Stimulated activated naive CD8-positive, alpha-beta T cell treated with anti-CD3 and anti-CD28 coated beads, Interleukin-15, Interleukin-2, amounts not matched to agents 100 U/mL and 50 U/mL, for 24 hours (primary cell): ENCODE measurements at regions not wholly inside any gene's neighbourhood (a gene's known extent, or its start where the extent isn't known, plus 50 kb on each side); places are given as distances from the start of the nearest gene placed in this dataset.
"Not testable (repeated sequence)": the region's sequence is repeated elsewhere in the genome, so short reads cannot be mapped to it uniquely, and the experiment has no call there.

Source experiments
- ATAC-seq: fragments of 150-1000 bp; cut with Tn5 transposase; one replicate; pipeline ENCODE4 v1.10.0; 2021
- DNase-seq: peaks from one replicate; pipeline ENCODE4 v3.0.0; 2021

DNA sequence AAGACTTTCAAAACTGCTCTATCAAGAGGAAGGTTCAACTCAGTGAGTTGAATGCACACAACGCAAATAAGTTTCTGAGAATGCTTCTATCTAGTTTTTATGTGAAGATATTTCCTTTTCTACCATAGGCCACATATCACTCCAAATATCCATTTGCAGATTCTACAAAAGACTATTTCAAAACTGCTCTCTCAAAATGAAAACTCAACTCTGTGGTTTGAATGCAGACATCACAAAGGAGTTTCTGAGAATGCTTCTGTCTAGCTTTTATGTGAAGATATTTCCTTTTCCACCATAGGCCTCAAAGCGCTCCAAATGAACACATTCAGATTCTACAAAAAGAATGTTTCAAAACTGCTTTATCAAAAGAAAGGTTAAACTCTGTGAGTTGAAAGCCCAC is 1093.1 kb upstream of the DEFB115 start:
- not testable (repeated sequence) for DNase-seq, ATAC-seq

GRCh38 chr20:30167540-30167939 is 1089.9 kb upstream of the DEFB115 start:
- ATAC-seq (no peak), DNase-seq (no peak)

DNA sequence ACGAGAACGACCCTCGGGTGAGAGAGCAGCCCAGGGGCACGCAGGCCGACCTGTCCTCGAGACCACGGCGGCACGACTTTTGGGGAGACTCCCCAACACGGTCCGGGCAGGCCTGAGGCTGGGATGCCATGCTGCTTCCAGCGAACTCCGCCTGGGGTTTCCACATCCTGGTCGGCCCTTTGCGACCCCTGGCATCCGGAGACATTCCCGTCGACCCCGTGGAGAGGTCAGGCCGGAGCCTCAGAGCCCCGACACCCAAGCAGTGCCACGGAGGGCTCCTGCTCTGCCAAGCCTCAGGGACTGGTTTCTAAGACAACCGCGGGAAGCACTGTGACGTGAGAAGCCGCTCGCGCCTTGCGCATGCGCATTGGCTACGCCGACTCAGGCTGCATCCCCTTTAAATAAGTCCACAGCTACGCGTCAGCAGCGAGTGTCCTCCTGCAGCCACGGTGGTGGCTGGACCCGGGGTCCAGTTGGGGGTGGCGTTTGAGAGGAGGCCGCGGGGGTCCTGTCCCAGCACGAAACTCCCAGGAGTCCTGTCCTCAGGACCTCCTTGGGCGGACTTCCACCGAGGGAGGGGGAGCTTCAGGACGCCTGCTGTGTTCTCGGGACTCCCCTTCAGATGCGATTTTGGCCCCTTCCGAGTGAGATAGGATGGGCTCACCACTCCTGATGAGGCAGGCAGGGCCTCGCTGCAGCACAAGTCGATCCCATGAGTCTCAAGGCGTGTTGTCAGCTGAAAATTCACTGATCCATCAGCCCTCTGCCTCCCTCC is 1089.3 kb upstream of the DEFB115 start:
- DNase-seq (peak; percentile 7), ATAC-seq (no peak)

DNA sequence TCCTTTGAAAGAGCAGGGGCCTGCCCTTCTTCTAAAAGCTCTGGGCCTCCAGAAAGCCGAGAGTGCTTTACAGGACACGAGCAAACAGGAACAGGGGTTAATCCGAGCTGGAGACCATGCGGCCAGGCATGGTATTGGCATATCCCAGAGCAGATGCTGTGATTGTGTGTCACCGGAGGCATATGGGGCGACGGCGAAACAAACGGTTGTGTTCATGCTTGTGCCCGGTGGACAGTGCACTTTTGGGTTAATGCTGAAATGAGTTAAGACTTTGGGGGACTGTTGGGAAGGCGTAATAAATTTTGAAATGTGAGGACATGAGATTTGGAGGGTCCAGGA is 1088.7 kb upstream of the DEFB115 start:
- no peak for ATAC-seq
- DNase-seq, result no peak

DNA sequence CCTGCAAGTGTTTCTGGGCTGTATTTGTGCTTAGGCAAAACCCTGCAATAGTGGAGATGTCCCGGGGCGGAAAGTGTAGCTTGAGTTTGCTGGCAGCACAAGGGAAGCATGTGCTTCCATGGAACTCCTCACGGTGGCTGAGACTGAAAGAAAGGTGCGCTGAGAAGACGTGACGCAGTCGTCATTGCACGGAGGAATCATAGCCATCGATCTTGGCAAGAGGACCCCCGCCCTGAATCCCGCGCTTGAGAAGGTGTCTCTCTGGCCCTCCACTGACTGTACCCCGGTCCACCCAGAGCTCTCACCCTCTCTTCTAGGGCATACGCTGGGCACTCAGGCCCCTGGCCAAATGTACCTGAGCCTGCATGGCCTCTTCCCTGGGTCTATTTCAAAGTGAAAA is 1081.8 kb upstream of the DEFB115 start:
- no peak for ATAC-seq
- no peak for DNase-seq

DNA sequence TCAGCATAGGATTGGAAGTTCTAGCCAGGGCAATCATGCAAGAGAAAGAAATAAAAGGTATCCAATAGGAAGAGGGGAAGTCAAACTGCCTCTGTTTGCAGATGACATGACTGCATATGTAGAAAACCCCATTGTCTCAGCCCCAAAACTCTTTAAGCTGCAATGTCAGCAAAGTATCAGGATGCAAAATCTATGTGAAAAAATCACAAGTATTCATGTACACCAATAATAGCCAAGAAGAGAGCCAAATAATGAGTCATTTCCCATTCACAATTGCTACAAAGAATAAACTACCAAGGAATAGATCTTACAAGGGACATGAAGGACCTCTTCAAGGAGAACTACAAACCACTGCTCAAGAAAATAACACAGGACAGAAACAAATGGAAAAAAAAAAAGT is 1074.3 kb upstream of the DEFB115 start:
- ATAC-seq, DNase-seq: not testable (repeated sequence)

- DNase-seq, ATAC-seq: not testable (repeated sequence)
These were observed 1065.7 kb upstream of the DEFB115 start for GRCh38 chr20:30191785-30192184.

- not testable (repeated sequence) for DNase-seq, ATAC-seq
These were observed 1023.0 kb upstream of the DEFB115 start for GRCh38 chr20:30234477-30234876.

DNA sequence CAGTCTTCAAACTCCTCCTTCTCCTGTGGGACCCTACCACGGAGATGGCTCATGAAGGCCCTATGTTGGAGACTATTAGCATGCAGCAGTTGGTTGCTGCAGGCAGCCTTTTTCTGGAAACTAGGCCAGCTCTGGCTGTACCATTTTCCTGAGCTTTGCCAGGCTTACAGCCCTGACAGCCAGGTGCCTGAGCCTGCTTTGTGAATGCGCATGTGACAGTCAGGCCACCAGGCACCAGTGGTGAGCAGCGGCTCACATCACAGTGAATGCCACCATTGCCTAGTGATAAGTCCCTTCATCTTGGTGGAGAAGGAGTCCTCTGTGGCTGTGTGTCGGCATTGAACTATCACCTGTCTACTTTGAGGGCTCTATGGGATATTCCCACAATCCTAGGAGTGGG is 982.4 kb upstream of the DEFB115 start:
- not testable (repeated sequence) for ATAC-seq, DNase-seq

DNA sequence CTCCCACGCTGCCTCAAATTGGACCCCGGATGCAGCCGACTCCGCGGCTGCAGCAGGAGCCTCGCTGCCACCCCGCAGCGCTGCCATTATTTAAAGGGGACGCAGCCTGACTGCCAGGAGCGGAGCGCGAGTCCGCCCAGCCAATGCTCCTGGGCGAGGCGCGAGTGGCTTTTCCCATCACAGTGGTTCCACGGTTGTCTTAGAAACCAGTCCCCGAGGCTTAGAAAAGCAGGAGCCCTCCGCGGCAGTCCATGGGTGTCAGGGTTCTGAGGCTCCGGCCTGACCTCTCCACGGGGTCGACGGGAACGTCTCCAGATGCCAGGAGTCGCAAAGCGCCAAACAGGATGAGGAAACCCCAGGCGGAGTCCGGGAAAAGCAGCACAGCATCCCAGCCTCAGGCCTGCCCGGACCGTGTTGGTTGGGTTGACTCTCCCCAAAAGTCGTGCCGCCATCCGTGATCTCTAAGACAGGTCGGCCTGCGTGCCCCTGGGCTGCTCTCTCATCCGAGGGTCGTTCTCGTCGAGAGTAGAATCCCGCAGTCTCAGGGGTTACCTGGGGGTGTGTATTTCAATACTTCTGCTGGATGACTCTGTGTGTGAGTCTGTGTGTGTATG is 975.8 kb upstream of the DEFB115 start:
- DNase-seq (no peak), ATAC-seq (no peak)

- peak; percentile 78 for DNase-seq
- not testable (repeated sequence) for ATAC-seq
These were observed 973.8 kb upstream of the DEFB115 start for GRCh38 chr20:30283476-30284280.

DNA sequence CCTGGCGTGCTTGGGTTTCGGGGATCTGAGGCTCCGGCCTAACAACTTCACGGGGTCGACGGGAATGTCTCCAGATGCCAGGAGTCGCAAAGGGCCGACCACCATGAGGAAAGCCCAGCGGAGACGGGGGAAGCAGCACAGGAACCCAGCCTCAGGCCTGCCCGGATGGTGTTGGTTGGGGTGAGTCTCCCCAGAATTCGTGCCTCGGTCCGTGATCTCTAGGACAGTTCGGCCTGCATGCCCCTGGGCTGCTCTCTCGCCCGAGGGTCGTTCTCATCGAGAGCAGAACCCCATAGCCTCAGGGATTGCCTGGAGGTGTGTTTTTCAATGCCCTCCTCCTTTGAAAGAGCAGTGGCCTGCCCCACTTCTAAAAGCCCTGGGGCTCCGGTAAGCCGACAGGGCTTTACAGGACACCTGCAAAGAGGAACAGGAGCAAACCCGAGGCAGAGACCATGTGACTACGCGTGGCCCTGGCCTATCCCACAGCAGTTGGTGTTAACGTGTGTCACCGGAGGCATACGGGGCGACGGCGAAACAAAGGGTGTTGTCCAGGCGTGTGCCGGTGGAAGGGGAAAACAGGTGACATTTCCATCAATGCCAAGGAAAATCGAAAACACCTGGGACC is 973.1 kb upstream of the DEFB115 start:
- DNase-seq (no peak), ATAC-seq (no peak)

GRCh38 chr20:30285677-30286076 is 971.8 kb upstream of the DEFB115 start:
- ATAC-seq (no peak), DNase-seq (no peak)

GRCh38 chr20:30286157-30286556 is 971.3 kb upstream of the DEFB115 start:
- ATAC-seq (no peak), DNase-seq (no peak)

DNA sequence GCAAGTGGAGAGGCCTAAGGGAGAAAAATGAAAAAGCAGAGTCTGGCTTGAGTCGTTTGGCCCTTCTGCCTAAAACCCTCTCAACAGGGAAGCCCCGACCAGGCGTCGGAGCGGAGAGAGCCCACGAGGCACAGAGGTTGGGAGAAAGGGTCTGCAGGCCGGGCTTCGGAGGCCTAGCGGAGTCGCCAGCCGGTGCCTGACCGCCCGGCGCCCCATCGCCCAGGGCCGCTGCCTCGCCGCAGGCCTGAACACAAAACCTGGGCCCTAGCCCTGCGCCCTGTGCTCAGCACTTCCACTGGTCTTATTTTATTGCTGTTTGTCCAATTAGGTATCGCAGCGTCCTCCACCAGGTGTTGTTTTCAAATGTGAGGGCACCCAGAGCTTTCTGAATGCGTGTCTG is 970.0 kb upstream of the DEFB115 start:
- DNase-seq, result not testable (repeated sequence)

DNA sequence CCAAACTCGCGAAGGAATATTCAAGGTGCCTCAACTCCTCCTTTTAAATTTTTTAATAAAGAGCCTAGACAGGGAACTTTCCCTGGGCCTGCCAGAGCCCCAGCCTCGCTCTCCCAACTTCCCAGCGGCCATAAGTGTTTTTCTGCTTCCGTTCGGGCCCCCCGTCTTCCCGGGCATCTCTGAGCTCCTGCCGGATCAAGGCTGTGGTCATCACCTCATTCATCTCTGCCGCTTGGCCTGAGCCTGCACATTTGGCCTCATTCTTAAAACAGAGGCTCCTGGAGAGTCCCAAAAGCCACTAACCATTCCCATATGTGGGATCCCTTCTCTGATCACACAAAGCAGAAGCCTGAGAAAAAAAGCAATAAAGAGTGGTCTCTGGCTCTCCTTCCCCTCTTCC is 969.1 kb upstream of the DEFB115 start:
- ATAC-seq (no peak), DNase-seq (no peak)

More for the DNA sequence above, 970.0 kb upstream of the DEFB115 start:
- ATAC-seq, result not testable (repeated sequence)

GRCh38 chr20:30289049-30289448 is 968.4 kb upstream of the DEFB115 start:
- DNase-seq, result not testable (repeated sequence)

GRCh38 chr20:30289711-30290141 is 967.7 kb upstream of the DEFB115 start:
- DNase-seq, result peak; percentile 32
- not testable (repeated sequence) for ATAC-seq

More at GRCh38 chr20:30289049-30289448, 968.4 kb upstream of the DEFB115 start:
- ATAC-seq, result not testable (repeated sequence)

DNA sequence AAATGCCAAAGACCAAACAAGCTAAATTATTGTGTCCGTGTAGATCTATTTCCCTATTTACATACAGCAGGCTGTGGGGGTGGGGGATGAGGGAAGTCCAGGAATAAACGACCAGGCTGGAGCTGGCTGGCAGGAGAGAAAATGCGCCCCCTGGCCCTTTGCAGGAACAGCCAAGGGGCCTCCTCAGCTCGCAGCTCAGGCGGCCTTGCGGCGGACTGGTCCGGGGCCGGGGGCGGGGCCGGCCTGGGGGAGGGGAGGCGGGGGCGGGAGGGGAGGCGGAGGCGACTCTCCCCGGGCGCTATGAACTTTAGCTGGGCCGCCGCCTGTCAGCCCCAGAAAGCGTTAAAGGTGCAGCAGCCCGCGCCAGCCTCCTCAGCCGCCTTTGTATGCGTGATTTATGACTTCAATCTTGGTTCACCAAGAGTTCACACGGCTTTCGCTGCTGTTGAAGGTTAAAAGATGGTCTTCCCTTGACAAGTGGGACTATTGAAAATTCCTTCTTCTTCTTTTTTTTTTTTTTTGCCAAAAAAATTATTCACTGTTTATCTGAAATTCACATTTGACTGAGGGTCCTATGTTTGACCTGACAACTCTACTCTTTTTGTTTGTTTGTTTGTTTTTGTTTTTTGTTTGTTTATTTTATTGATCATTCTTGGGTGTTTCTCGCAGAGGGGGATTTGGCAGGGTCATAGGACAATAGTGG is 967.0 kb upstream of the DEFB115 start:
- not testable (repeated sequence) for ATAC-seq
- peak; percentile 40 for DNase-seq

- not testable (repeated sequence) for ATAC-seq, DNase-seq
These were observed 966.4 kb upstream of the DEFB115 start for GRCh38 chr20:30291064-30291379.

DNA sequence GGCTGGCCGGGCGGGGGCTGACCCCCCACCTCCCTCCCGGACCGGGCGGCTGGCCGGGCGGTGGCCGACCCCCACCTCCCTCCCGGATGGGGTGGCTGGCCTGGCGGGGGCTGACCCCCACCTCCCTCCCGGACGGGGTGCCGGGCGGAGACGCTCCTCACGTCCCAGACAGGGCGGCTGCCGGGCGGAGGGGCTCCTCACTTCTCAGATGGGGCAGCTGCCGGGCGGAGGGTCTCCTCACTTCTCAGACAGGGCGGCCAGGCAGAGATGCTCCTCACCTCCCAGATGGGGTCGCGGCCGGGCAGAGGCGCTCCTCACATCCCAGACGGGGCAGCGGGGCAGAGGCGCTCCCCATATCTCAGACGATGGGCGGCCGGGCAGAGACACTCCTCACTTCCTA is 965.8 kb upstream of the DEFB115 start:
- not testable (repeated sequence) for DNase-seq, ATAC-seq

DNA sequence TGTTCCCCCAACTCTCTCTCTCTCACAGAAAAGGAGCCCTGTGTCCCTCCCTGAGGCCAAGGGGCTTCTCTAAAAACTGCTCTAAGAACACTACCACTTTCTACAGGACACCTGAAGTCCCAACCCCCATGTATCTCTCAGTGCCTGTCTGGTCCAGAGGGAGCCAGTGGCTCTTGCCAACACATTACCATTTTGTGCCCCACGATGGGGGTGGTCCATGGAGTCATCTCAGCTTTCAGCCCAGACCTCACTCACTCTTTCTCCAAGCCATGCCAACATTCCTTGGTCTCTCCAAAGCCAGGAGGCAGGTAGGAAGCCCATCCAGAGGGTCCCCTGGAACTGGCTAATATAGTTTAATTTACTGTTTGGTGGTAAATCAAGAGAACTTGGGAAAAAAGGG is 962.1 kb upstream of the DEFB115 start:
- ATAC-seq, DNase-seq: not testable (repeated sequence)
